ENCODE measurements at regions not wholly inside any gene's neighbourhood (a gene's known extent, or its start where the extent isn't known, plus 50 kb on each side); places are given as distances from the start of the nearest gene placed in this dataset.

DNA sequence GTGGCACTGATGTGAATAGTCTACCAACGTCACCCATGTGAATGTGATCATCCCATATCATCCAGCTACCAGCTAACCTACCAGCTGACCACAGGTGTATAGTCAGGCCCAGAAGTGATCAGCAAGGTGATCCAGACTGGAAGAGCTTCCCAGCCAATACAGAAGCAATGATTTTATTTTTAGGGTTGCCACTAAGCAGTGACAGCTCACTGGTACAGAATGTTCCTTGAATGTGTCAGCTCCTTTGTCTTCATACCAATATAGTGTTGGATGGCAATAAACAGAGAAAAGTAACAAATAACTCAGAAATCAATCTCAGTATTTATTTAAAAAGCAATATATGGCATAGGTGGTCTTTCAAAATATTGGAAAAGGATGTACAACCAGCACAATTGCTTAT, 361.8 kb upstream of the CPEB2 start:
- no peaks in the 10 kb centered on the region for H3K9me3 Mint-ChIP-seq
- WGBS, 2 experiments (ENCODE audit: insufficient coverage in 1 of 2, insufficient read length in 1 of 2), result 88% methylated on average over 1 of the region's 1 CpG; no CpG with 5 or more reads in 1 of the 2 experiments
- DNase-seq, result no peak
- H3K4me3 Mint-ChIP-seq, result no peak overlapping the region
- no peaks in the 10 kb centered on the region for H3K4me1 Mint-ChIP-seq
- peaks cover 2% of the 10 kb centered on the region for H3K27me3 Mint-ChIP-seq (ENCODE audit: insufficient read depth)
- H3K27ac Mint-ChIP-seq, result no peak overlapping the region
- H3K9me3 ChIP-seq (ENCODE audit: control insufficient read depth, low read length), result no peaks in the 10 kb centered on the region
- H3K4me3 ChIP-seq (ENCODE audit: low read length), result no peak overlapping the region
- H3K4me1 ChIP-seq (ENCODE audit: control insufficient read depth, insufficient read depth, low read length), result no peaks in the 10 kb centered on the region
- H3K27me3 ChIP-seq (ENCODE audit: control insufficient read depth, insufficient read depth, low read length, poor library complexity, severe bottlenecking), result no peaks in the 10 kb centered on the region
- no peak overlapping the region for H3K27ac ChIP-seq (ENCODE audit: low read depth, low read length)
- H3K36me3 ChIP-seq (ENCODE audit: control insufficient read depth, insufficient read depth, low read length), result no peaks in the 10 kb centered on the region
- no peaks in the 10 kb centered on the region for H3K36me3 Mint-ChIP-seq (ENCODE audit: low read depth)
- TF ChIP-seq, protein P1, sequence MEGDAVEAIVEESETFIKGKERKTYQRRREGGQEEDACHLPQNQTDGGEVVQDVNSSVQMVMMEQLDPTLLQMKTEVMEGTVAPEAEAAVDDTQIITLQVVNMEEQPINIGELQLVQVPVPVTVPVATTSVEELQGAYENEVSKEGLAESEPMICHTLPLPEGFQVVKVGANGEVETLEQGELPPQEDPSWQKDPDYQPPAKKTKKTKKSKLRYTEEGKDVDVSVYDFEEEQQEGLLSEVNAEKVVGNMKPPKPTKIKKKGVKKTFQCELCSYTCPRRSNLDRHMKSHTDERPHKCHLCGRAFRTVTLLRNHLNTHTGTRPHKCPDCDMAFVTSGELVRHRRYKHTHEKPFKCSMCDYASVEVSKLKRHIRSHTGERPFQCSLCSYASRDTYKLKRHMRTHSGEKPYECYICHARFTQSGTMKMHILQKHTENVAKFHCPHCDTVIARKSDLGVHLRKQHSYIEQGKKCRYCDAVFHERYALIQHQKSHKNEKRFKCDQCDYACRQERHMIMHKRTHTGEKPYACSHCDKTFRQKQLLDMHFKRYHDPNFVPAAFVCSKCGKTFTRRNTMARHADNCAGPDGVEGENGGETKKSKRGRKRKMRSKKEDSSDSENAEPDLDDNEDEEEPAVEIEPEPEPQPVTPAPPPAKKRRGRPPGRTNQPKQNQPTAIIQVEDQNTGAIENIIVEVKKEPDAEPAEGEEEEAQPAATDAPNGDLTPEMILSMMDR (conservative IDR thresholded peaks at IDR 0.05), result no peak
- no peak overlapping the region for H3K9ac ChIP-seq (ENCODE audit: extremely low read depth, low read length, poor library complexity, severe bottlenecking)

DNA sequence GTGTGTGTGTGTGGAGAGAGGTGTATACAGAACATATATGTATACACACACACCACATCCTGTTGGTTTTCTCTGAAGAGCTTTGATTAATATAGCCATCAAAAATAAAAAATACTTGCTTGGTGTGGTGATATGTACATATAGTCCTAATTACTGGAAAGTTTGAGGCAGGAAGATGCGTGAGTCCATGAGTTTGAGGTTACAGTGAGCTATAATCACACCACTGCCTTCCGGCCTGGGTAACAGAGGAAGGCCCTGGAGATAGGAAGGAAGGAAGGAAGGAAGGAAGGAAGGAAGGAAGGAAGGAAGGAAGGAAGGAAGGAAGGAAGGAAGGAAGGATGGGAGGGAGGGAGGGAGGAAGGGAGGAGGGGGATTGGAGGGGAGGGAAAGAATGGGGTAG, 360.4 kb upstream of the CPEB2 start:
- H3K27ac ChIP-seq (ENCODE audit: low read depth, low read length), result no peak overlapping the region

DNA sequence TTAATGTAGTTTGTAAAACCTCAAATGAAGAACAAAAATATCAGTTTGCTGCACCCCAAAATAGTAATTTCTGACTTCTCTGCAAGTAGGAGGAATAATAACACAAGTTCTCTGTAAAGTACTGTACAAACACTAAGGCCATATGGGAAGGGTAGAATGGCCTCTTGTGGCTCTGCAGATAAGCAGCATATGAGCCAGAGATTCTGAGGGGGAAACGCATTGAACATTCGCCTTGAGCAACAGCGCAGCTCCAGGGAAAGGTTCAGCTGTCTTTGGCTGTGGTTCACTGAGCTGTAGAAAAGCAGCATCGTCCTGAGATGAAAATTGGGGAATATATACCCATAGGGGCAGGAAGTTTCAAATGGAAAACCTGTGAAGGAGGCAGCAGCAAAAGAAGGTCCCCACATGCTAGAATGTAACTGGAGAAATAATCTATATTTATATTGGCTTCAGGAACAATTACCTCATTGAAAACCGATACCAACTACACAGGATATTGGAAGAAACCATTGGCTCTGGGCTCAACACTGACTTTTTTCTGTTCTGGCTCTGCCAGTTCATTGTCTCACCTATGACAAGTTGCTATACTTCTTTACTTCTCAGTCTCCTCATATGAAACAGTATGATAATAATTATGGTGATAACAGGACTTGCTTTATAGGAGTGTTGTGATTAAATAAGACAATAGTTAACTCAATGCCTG, 357.6 kb upstream of the CPEB2 start:
- H3K4me1 ChIP-seq (ENCODE audit: control insufficient read depth, insufficient read depth, low read length), result no peaks in the 10 kb centered on the region
- H3K27ac ChIP-seq (ENCODE audit: low read depth, low read length), result no peak overlapping the region
- Mint-ChIP-seq H3K4me1 (no peaks in the 10 kb centered on the region), H3K36me3 (ENCODE audit: low read depth) (no peaks in the 10 kb centered on the region), H3K27ac (no peak overlapping the region), H3K4me3 (no peak overlapping the region), H3K9me3 (no peaks in the 10 kb centered on the region), H3K27me3 (ENCODE audit: insufficient read depth) (no peaks in the 10 kb centered on the region)
- WGBS, 2 experiments (ENCODE audit: insufficient coverage in 1 of 2, insufficient read length in 1 of 2), result 93 to 95% methylated on average over 4 to 5 of the region's 5 CpGs
- no peaks in the 10 kb centered on the region for H3K9me3 ChIP-seq (ENCODE audit: control insufficient read depth, low read length)
- TF ChIP-seq, protein P1 (conservative IDR thresholded peaks at IDR 0.05), result no peak
- no peak overlapping the region for H3K9ac ChIP-seq (ENCODE audit: extremely low read depth, low read length, poor library complexity, severe bottlenecking)
- no peak for DNase-seq
- no peaks in the 10 kb centered on the region for H3K27me3 ChIP-seq (ENCODE audit: control insufficient read depth, insufficient read depth, low read length, poor library complexity, severe bottlenecking)
- no peak overlapping the region for H3K4me3 ChIP-seq (ENCODE audit: low read length)
- H3K36me3 ChIP-seq (ENCODE audit: control insufficient read depth, insufficient read depth, low read length), result no peaks in the 10 kb centered on the region

More for the DNA sequence above, 360.4 kb upstream of the CPEB2 start:
- 84% methylated on average over 2 of the region's 2 CpGs; no CpG with 5 or more reads in 1 of the 2 experiments for WGBS, 2 experiments (ENCODE audit: insufficient coverage in 1 of 2, insufficient read length in 1 of 2)
- no peaks in the 10 kb centered on the region for H3K4me1 ChIP-seq (ENCODE audit: control insufficient read depth, insufficient read depth, low read length)
- Mint-ChIP-seq H3K9me3 (no peaks in the 10 kb centered on the region), H3K27me3 (ENCODE audit: insufficient read depth) (peaks cover 2% of the 10 kb centered on the region), H3K4me3 (no peak overlapping the region), H3K4me1 (no peaks in the 10 kb centered on the region), H3K27ac (no peak overlapping the region), H3K36me3 (ENCODE audit: low read depth) (no peaks in the 10 kb centered on the region)
- DNase-seq, result no peak
- H3K4me3 ChIP-seq (ENCODE audit: low read length), result no peak overlapping the region
- no peak overlapping the region for H3K9ac ChIP-seq (ENCODE audit: extremely low read depth, low read length, poor library complexity, severe bottlenecking)
- H3K27me3 ChIP-seq (ENCODE audit: control insufficient read depth, insufficient read depth, low read length, poor library complexity, severe bottlenecking), result no peaks in the 10 kb centered on the region
- TF ChIP-seq, protein P1 (conservative IDR thresholded peaks at IDR 0.05), result no peak
- H3K9me3 ChIP-seq (ENCODE audit: control insufficient read depth, low read length), result no peaks in the 10 kb centered on the region
- no peaks in the 10 kb centered on the region for H3K36me3 ChIP-seq (ENCODE audit: control insufficient read depth, insufficient read depth, low read length)
